DOHH2 (cell line): ENCODE measurements at regions not wholly inside any gene's neighbourhood (a gene's known extent, or its start where the extent isn't known, plus 50 kb on each side); places are given as distances from the start of the nearest gene placed in this dataset.

Source experiments
- H3F3A ChIP-seq: fragments of 200-600 bp; sonication (generic), shearing (Covaris generic); 2 replicates; pipeline ENCODE4 v1.6.0; 2016; ENCODE audit warnings: antibody characterized with exemption, mild to moderate bottlenecking; ENCODE audit not compliant: control insufficient read depth, insufficient read depth
- H3K27ac ChIP-seq: fragments of 200-600 bp; sonication (generic); 2 replicates; pipeline ENCODE4 v1.5.1; 2014; ENCODE audit warnings: low read depth, mild to moderate bottlenecking, low read length, moderate library complexity
- H3K27me3 ChIP-seq: fragments of 200-600 bp; sonication (generic); 2 replicates; pipeline ENCODE4 v1.6.1; 2014; ENCODE audit warnings: mild to moderate bottlenecking, low read length, mixed read lengths; ENCODE audit not compliant: control insufficient read depth
- H3K36me3 ChIP-seq: fragments of 200-600 bp; sonication (generic); 2 replicates; pipeline ENCODE4 v1.6.1; 2014; ENCODE audit warnings: mild to moderate bottlenecking, low read length, moderate library complexity, mixed read lengths; ENCODE audit not compliant: control insufficient read depth
- H3K4me1 ChIP-seq: fragments of 200-600 bp; sonication (generic); 2 replicates; pipeline ENCODE4 v1.6.1; 2014; ENCODE audit warnings: mild to moderate bottlenecking, low read length, mixed read lengths; ENCODE audit not compliant: control insufficient read depth
- H3K4me2 ChIP-seq: fragments of 200-600 bp; sonication (generic); 2 replicates; pipeline ENCODE4 v1.6.0; 2014; ENCODE audit warnings: mild to moderate bottlenecking, low read length, moderate library complexity
- H3K4me3 ChIP-seq: fragments of 200-600 bp; sonication (generic); 2 replicates; pipeline ENCODE4 v1.5.1; 2014; ENCODE audit warnings: mild to moderate bottlenecking, low read length, mixed read lengths
- H3K79me2 ChIP-seq: fragments of 200-600 bp; sonication (generic); 2 replicates; pipeline ENCODE4 v1.6.1; 2014; ENCODE audit warnings: mild to moderate bottlenecking, low read length, mixed read lengths; ENCODE audit not compliant: control insufficient read depth
- H3K9me2 ChIP-seq: fragments of 200-600 bp; sonication (generic); replicated peaks from 2 replicates; pipeline ENCODE4 v1.6.1; 2014; ENCODE audit warnings: mild to moderate bottlenecking, low read length, mixed read lengths; ENCODE audit not compliant: control insufficient read depth
- H3K9me3 ChIP-seq: fragments of 200-600 bp; sonication (generic); 2 replicates; pipeline ENCODE4 v1.6.1; 2014; ENCODE audit warnings: antibody characterized with exemption, low read length, mixed read lengths; ENCODE audit not compliant: control insufficient read depth, insufficient read depth
- H4K20me1 ChIP-seq: fragments of 200-600 bp; sonication (generic); 2 replicates; pipeline ENCODE4 v1.6.0; 2014; ENCODE audit warnings: low read depth, mild to moderate bottlenecking, antibody characterized with exemption, low read length, moderate library complexity; ENCODE audit not compliant: control insufficient read depth, insufficient read depth
- CTCF ChIP-seq: fragments of 200-600 bp; sonication (generic); IDR thresholded peaks from one replicate; pipeline ENCODE4 v1.5.1; 2014; ENCODE audit warnings: antibody characterized with exemption, mild to moderate bottlenecking, low read depth, low read length; ENCODE audit not compliant: poor library complexity, severe bottlenecking
- EZH2phosphoT487 ChIP-seq: fragments of 200-600 bp; sonication (generic); IDR thresholded peaks from 2 replicates; pipeline ENCODE4 v1.6.1; 2017; ENCODE audit warnings: borderline replicate concordance, mild to moderate bottlenecking, antibody characterized with exemption, low read length, moderate library complexity, mixed read lengths

DNA sequence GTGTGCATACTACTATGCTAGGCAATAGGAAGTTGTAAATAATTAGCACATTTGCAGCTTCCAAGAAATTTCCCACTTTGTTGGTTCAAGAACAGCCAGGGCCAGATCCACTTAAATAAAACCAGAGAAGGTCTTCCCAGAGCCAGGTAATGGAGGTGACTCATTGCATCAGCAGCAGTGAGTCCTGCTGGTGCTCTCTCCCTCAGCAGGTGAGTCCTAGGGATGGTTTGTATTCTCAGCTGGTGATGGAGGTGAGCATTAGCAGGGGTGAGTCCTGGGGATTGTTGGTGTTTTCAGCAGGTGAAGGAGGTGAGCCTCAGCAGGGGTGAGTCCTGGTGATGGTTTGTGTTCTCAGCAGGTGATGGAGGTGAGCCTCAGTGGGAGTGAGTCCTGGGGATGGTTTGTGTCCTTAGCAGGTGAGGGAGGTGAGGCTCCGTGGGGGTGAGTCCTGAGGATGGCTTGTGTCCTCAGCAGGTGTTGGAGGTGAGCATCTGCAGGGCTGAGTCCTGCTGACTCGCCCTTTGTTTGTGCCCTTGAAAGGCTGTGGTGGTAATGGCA lies 232.8 kb upstream of the EXOC2 start:
- TF ChIP-seq EZH2phosphoT487 (no peak), CTCF (no peak)

DNA sequence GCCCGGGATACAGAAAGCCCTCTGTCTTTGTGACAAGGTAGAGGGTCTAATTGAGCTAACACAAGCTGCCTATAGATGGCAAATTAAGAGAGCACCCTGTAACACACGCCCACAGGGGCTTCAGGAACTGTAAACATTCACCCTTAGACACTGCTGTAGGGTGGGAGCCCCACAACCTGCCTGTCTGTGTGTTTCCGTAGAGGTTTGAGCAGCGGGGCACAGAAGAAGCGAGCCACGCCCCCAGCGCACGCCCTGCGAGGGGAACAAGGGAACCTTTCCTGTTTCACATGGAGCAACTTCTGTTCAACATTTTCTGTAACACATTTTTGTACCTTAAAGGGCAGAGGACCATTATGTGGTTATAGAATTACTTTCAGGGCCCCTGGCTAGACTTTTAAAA lies 231.7 kb upstream of the EXOC2 start:
- Histone ChIP-seq H3K27me3 (no peaks in the 10 kb centered on the region), H3K27ac (no peak overlapping the region), H4K20me1 (no peaks in the 10 kb centered on the region), H3F3A (no peaks in the 10 kb centered on the region), H3K4me1 (no peaks in the 10 kb centered on the region), H3K9me3 (peaks cover 12% of the 10 kb centered on the region; the same call in 1 of the 2 replicates), H3K36me3 (no peaks in the 10 kb centered on the region), H3K9me2 (no peaks in the 10 kb centered on the region), H3K4me2 (no peak overlapping the region), H3K4me3 (no peak overlapping the region), H3K79me2 (no peaks in the 10 kb centered on the region)
- TF ChIP-seq CTCF (no peak), EZH2phosphoT487 (no peak)

More for the DNA sequence above, 232.8 kb upstream of the EXOC2 start:
- Histone ChIP-seq H3K79me2 (no peaks in the 10 kb centered on the region), H3F3A (no peaks in the 10 kb centered on the region), H3K27ac (no peak overlapping the region), H3K4me3 (no peak overlapping the region), H4K20me1 (no peaks in the 10 kb centered on the region), H3K9me3 (peaks cover 12% of the 10 kb centered on the region; the same call in 1 of the 2 replicates), H3K27me3 (no peaks in the 10 kb centered on the region), H3K4me1 (no peaks in the 10 kb centered on the region), H3K4me2 (no peak overlapping the region), H3K36me3 (no peaks in the 10 kb centered on the region), H3K9me2 (no peaks in the 10 kb centered on the region)

DNA sequence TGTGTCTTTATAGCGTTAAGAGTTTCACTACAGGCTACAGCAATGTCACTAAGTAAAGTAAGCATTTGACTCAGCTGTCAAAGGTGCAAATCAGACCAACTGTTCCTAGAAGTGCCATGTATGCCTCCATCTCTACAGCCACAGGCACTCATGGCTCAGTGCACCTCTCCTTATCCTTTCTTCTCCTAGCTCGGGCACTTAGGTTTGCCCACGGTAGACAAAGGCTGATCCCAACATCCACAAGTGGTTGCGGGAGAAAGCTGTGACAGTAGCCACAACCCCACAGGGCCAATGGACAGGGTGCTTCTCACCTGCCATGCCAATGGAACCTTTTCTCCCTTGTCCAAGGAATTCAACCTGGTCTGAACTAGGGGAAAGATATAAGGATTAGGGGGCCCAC lies 228.5 kb upstream of the EXOC2 start:
- Histone ChIP-seq H3K9me2 (no peaks in the 10 kb centered on the region), H3F3A (no peaks in the 10 kb centered on the region), H3K27me3 (no peaks in the 10 kb centered on the region), H3K36me3 (no peaks in the 10 kb centered on the region), H3K4me1 (no peaks in the 10 kb centered on the region), H3K4me2 (no peak overlapping the region), H3K27ac (no peak overlapping the region), H3K79me2 (no peaks in the 10 kb centered on the region), H3K4me3 (no peak overlapping the region), H3K9me3 (peaks cover 12% of the 10 kb centered on the region; the same call in 1 of the 2 replicates), H4K20me1 (no peaks in the 10 kb centered on the region)
- no peak for TF ChIP-seq CTCF
- TF ChIP-seq EZH2phosphoT487 = no peak

- H4K20me1 ChIP-seq = no peaks in the 10 kb centered on the region
- no peaks in the 10 kb centered on the region for H3K27me3 ChIP-seq
- H3K4me2 ChIP-seq = no peak overlapping the region
- no peak overlapping the region for H3K4me3 ChIP-seq
- no peaks in the 10 kb centered on the region for H3K79me2 ChIP-seq
- TF ChIP-seq EZH2phosphoT487 = no peak
- TF ChIP-seq CTCF = no peak
- H3F3A ChIP-seq = no peaks in the 10 kb centered on the region
- peaks cover 12% of the 10 kb centered on the region; the same call in 1 of the 2 replicates for H3K9me3 ChIP-seq
- H3K4me1 ChIP-seq = no peaks in the 10 kb centered on the region
- no peaks in the 10 kb centered on the region for H3K36me3 ChIP-seq
- no peaks in the 10 kb centered on the region for H3K9me2 ChIP-seq
- H3K27ac ChIP-seq = no peak overlapping the region
These were observed 227.6 kb upstream of the EXOC2 start for GRCh38 chr6:920512-920911.
